HEK293T (cell line): ENCODE measurements at regions not wholly inside any gene's neighbourhood (a gene's known extent, or its start where the extent isn't known, plus 50 kb on each side); places are given as distances from the start of the nearest gene placed in this dataset.

Experiments
- CTBP1 ChIP-seq: fragments of 450-650 bp; IDR thresholded peaks from 2 replicates; pipeline ENCODE4 v1.6.1; 2016; ENCODE audit warnings: borderline replicate concordance
- ELF4 ChIP-seq: fragments of 450-650 bp; IDR thresholded peaks from 2 replicates; pipeline ENCODE4 v1.6.1; 2017; ENCODE audit warnings: antibody characterized with exemption
- FOXM1 ChIP-seq: fragments of 450-650 bp; IDR thresholded peaks from 2 replicates; pipeline ENCODE4 v1.6.1; 2017; ENCODE audit warnings: mild to moderate bottlenecking, borderline replicate concordance
- HDGF ChIP-seq: fragments of 450-650 bp; IDR thresholded peaks from 2 replicates; pipeline ENCODE4 v1.6.1; 2017; ENCODE audit warnings: antibody characterized with exemption, borderline replicate concordance
- LEF1 ChIP-seq: fragments of 450-650 bp; IDR thresholded peaks from 2 replicates; pipeline ENCODE4 v1.6.1; 2017; ENCODE audit warnings: mild to moderate bottlenecking, borderline replicate concordance
- NFRKB ChIP-seq: fragments of 450-650 bp; IDR thresholded peaks from 2 replicates; pipeline ENCODE4 v1.6.1; 2016; ENCODE audit warnings: mild to moderate bottlenecking, moderate library complexity
- PKNOX1 ChIP-seq: fragments of 450-650 bp; IDR thresholded peaks from 2 replicates; pipeline ENCODE4 v1.6.1; 2016
- SP1 ChIP-seq: fragments of 450-650 bp; IDR thresholded peaks from 2 replicates; pipeline ENCODE4 v1.6.1; 2017
- TARDBP ChIP-seq: fragments of 450-650 bp; IDR thresholded peaks from 2 replicates; pipeline ENCODE4 v1.6.1; 2016

GRCh38 chr22:48431014-48431413 lies 1396.7 kb downstream of the BRD1 start:
- no peak for TF ChIP-seq LEF1
- no peak for TF ChIP-seq FOXM1
- no peak for TF ChIP-seq HDGF
- TF ChIP-seq NFRKB = no peak
- TF ChIP-seq SP1 = no peak
- TF ChIP-seq TARDBP = no peak
- TF ChIP-seq CTBP1 = no peak
- no peak for TF ChIP-seq ELF4
- no peak for TF ChIP-seq PKNOX1
